ENCODE measurements at regions not wholly inside any gene's neighbourhood (a gene's known extent, or its start where the extent isn't known, plus 50 kb on each side); places are given as distances from the start of the nearest gene placed in this dataset.
"Not testable (repeated sequence)": the region's sequence is repeated elsewhere in the genome, so short reads cannot be mapped to it uniquely, and the experiment has no call there.

DNA sequence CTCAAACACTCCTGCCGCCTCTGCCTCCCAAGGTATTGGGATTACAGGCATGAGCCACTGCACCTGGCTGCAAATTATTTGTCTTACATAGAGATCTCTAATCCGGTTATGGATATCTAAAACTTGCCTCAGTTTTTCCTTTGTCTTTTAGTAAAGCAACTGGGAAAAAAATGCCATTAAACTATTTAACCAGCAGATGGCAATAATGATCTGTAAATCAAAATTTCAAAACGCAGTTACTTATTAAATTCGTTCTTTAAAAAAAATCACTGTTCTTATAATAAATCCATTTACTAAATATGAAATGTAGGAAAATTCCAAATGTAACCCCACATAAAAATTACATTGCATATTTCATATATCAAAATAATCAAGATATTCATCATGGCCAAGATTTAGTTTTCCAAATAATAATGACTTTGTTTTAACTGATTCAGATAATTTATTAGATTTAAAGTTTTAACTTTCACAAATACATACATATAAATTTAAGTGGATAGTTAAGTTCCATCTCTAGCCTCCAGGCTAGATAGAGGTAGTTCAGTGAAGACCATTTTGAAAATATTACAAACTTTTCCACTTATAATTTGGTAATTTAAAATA, 125.8 kb downstream of the KBTBD2 start:
- TF ChIP-seq POLR2AphosphoS5, POLR2A, EP300 (IDR thresholded peaks at IDR 0.05): not testable (repeated sequence)
- TF ChIP-seq CTCF (IDR thresholded peaks at IDR 0.05), result peak in 1 of 2 donors; percentile 7
